ENCODE measurements at regions not wholly inside any gene's neighbourhood (a gene's known extent, or its start where the extent isn't known, plus 50 kb on each side); places are given as distances from the start of the nearest gene placed in this dataset.
"Not testable (repeated sequence)": the region's sequence is repeated elsewhere in the genome, so short reads cannot be mapped to it uniquely, and the experiment has no call there.

DNA sequence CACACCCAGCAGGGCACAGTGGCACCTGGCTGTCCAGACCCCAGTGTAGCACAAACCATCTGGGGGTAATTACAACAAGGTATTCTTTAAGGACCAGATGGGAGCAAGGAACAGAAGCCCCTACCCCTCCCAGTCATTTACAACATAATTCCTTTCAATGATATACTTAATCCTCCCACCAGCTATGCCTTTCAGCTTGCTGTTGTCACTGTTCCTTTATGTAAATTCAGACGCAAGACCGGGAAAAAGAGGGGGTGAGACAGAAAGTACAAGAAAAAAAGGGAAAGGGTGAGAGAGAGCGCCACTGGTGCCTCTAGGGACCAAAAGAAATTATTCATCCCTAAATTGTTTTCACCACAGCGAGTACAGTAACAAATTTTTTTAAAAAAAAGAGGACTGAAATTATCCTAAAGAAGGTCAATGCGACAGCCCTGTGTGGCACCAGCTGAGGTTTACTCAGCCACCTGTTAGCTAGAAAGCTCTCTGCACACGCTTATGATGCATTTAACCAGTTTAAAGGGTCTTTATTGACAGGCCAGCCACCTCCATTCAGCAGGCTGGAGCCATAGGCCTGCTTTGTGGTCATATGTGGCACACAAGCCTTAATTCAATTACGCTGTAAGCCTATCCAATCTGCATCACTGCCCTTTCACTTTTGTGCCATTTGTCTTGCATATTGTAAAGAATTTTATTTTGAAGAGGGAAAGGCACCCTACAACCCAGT lies 210.2 kb upstream of the ISL1 start:
- no peak for DNase-seq

DNA sequence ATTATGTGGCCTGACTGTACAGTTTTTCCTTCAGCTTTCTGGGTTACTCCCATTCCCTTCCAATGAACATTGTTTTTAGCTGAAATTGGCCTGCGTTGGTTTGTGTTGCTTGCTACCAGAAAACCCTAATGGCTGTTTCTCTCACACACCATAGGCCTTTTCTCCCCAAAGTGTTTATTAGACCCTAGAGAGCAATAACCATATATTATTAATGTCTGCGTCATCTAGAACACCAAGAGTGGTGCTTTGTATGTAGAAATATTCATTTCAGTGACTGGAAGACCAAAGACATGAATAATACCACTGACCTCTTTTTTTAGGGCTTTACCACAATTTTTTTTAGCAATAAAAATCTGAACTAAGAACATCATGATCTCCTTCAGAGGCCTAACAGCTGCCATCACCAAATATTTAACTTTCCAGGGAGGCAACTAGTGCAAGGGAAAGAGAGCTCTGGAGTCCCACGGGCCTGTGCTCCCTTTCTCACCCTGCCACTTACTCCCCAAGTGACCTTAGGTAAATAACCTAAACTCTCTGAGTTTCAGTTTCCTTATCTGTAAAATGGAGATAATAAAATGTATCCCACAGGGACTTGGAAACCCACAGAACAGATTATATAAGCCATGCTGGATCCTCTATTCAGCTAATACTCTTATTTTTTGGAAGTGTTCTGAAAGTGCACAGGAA lies 201.9 kb upstream of the ISL1 start:
- DNase-seq = no peak

DNA sequence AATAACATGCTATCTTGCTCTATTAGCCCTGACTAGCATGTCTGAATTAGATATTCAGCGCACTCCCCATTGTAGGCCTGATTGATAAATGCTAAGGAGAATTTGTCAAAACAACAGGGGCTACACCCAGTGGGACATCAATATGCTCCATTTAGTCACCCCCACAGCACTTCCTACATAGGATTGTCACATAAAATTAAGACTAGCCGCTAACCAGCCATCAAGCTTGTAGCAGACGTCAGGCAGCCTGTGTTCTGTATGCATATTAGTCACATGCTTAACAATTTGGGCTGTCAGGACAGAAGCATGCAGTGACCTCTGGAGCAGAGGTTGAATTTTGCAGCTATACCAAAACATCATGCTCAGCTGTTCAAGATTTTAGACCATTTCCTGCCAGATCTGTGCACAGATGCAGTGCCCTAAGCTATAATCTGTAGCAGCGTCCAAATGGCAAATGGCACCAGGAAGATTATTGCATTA lies 197.4 kb upstream of the ISL1 start:
- DNase-seq = no peak

DNA sequence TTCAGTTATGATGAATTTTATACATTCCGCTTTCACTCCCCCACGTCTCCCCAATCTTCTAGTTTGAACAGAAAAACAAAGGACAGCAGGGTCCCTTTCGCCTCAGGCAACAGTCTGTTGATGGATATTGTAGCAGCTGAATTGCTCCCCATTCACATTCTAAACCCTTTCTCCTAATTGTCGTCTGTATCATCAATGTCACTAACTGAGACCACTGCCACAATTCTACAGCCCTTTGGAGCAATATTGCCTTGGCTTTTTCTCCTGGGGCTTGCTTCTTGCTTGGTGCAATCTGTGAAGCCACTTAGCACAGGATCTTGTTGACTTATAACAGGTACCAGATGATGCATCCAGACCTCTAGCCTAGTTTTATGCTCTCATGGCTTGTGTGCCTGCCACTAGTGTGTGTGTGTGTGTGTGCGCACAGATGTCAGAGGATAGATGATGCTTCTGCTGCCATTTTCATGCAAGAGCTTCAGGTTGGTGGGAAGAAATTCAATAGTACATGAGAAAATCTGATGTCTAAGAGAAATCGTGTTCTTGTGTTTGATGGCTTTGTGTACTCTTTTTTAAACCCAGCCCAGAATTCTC lies 195.2 kb upstream of the ISL1 start:
- no peak for DNase-seq

DNA sequence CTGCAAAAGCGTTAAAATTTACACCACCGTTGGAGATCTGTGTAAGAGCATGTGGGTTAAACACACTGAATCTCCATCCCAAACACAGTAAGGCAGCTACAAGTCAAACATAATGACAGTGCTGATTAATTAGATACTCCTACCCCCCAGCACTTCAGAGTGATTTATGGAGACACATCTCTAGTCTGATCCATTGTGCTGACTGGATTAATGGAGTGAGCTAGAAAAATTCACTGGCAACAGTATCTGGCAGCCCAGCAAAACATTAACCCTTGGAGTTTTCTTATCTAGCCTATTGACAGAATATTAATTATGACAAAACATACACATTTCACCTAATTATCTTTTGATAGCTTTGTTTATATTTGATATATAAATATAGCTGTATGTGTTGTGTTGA lies 188.6 kb upstream of the ISL1 start:
- DNase-seq = no peak

DNA sequence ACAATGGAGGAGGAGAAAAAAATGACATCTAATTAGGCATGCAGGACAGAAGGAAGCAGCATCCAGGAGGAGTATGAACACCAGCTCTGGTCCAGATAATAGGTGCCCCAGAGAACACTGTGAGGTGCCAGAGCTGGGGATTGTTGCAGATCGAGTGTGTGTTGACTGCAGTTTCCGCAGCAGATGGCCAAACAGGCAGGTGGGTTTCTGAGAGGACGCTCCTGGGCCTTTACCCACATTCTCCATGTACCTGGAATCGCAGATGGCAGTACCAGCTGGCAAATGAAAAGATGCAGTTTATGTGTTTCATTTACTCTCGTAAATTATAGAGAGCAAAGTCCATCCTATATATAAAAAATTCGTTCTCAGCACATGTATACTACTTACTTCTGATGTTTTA lies 182.2 kb upstream of the ISL1 start:
- no peak for DNase-seq

DNA sequence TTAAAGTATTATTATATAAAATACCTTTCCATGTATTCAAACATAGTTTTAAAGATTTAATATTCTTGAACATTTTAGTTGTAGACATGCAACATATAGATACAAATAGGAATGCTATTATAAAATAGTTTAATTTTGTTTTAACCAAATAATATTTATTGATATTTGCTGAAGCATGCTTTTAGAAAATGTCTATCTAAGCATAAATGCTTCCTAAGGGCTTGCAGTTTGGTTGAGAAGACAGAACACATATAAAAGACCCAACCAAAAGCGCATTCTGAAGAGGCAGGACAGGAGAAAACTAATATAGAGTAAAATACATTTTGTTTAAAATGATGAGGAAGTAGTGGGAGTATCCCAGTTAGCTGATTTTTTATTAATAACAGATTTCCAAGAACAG lies 181.5 kb upstream of the ISL1 start:
- no peak for DNase-seq

DNA sequence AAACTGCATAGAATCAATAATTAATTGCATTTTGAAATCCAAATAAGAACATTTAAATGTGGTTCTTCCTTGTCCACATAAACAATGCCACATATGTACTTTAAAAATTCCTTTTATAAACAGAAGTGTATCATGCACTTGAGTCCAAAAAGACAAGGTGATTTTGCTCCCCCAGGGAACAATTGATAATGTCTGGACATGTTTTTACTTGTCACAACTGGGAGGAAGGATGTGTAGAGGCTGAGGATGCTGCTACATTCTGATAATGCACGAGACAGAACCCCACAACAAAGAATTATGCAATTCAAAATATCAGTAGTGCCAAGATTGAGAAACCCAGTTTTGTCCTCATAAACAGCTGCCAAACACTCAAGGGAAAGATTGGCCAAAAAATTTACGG lies 181.1 kb upstream of the ISL1 start:
- no peak for DNase-seq

DNA sequence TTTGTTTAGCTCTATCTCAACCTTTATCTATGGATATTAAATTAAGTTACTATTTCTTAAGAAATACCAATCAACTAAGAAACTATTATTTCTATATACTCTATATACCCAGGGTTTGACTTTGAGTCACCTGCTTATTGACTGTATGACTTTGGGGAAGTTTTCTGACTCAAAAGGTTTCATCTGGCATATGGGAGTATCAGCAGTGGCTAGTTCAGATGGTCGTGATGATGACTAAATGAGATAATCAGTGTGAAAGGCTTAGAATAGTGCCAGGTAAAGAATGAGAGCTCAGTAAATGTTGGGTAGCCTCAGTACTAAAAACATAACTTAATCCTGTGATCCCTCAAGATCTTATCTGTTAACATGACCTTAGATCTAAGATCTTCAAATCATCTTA lies 179.7 kb upstream of the ISL1 start:
- DNase-seq = no peak

DNA sequence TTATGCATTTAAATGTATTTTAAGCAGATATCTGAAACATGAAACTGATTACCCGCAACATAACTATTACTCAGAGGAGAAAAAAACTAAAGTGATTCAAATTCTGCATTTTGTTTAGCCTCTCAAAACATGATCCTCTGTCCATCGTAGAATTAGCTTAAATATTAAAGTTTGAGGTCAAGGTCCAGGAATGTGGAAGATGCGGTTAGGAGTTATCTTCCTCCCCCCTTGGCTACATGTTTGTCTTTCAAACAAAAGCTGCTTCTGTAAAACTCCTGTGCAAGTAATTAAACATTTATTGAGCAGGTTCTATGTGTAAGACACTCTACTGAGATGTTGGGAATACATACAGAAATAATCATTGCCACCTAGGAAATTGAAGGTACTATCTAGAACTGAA lies 175.0 kb upstream of the ISL1 start:
- DNase-seq = no peak

DNA sequence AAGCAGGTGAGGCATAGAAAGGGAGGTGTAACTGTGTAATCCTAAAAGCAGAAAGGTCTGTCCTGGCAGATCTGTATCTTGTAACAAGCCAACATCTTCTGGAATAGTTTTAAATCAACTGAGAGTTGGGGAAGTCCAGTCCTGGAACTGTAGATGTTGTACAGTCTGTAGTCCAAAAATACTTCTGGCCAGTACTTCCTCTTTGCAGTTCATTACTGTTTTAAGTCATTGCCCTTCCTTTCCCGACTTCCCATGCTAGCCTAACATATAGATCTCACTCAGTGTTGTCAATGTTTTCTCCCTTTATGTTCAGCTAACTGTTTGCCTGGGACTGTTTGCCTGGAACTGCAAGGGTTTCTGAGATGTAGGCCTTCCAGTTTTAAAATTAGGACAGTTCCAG lies 168.5 kb upstream of the ISL1 start:
- DNase-seq = no peak

DNA sequence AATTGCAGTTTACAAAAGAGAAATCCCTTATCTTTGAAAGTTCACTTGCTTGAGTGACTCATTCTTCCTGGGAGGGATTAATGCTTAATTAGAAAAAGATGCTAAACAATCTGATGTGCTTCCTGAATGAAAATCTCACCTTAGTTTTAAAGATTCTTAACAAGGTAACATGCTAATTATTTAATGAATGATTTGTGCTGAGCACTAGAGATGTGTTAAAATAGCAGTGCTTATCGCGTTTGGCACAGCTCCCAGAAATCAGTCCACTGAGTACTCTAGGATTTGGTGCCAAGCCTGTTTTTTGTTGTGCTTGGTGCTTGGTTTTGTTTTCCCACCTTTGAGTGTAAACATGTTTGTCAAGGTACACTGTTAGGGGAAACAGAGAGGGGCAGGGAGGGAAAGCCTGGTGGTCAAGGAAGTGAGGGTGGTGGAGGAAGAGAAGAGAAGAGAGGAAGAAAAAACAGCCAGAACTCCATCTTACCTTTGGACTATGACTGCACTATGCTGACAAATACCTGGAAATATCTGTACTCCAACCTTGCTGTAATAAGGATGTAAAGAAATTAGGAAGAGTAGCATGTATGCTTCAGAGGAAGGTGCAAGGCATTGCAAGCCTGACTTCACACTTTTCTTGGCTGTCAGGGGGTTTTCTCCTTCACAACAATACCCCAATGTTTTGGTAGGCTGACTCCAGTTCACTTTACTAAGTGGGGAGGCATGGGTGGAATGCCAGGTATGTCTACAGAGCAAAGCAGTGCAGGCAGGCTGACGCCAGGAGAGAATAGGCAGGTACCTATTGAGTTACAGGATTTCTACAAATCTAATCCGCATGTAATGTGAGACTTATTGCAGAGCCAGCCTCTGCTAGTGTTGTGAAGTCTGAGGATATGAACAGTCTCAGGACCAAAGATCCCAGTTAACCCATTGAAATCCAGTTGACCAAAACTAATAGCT lies 157.2 kb upstream of the ISL1 start:
- DNase-seq = no peak

DNA sequence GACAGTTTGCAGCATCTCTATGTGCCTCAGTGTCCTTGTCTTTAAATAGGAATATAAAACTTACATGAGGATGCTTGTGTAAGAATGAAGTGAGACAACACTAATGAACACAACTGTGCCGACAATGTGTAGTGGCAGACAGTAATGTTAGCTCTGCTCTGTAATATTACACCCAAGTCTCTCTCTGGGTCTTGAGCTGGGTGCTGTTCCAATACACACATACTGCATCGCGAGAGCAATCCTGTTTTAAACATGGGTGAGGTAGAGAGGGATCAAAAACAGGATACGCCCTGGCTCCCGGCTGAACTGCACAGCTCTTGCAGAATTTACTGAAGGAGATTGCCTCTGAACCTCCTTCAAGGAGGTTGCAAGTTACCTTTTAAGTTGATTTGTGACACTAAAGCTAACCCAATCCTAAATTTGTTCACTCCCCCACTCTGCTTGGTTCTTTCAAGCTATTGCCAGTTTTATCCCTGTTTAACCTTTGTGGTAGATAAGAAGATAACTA lies 155.2 kb upstream of the ISL1 start:
- DNase-seq = no peak

DNA sequence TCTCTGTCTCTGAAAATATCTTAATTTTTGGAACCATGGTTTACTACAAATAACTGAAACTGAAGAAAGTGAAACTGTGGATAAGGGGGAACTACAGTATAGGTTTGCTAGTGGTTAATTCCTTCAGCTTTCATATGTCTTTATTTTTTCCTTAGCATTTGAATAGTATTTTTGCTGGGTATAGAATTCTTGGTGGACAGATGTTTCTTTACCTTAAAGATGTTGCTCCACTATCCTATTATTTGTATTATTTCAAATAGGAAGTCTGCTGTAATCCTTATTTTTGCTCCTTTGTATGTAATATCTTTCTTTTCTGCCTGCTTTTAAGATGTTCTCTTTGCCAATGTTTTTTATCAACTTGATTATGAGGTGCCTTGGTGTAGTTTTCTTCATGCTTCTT lies 152.9 kb upstream of the ISL1 start:
- DNase-seq = no peak

DNA sequence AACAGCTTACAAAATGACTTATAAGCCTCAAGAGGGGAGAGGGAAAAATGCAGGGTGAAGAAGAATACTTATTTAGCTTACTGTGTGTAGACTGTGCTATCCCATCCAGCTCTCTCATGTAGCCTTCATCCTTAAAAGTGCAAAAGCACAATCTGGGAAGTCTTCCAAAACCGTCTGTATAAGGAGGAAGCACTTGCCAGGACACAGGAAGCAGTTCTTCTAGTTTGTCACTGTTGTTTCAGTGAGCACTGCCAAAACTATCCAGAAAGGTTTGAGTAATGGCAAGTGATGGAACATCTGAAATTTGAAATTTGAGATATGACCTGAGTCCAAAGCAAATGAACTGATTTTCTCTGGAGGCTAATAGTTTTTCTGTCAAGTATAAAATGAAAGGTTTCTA lies 140.8 kb upstream of the ISL1 start:
- DNase-seq = no peak

DNA sequence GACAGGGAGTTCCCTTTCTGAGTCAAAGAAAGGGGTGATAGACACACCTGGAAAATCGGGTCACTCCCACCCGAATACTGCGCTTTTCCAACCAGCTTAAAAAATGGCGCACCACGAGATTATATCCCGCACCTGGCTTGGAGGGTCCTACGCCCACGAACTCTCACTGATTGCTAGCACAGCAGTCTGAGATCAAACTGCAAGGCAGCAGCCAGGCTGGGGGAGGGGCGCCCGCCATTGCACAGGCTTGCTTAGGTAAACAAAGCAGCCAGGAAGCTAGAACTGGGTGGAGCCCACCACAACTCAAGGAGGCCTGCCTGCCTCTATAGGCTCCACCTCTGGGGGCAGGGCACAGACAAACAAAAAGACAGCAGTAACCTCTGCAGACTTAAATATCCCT lies 132.3 kb upstream of the ISL1 start:
- not testable (repeated sequence) for DNase-seq

DNA sequence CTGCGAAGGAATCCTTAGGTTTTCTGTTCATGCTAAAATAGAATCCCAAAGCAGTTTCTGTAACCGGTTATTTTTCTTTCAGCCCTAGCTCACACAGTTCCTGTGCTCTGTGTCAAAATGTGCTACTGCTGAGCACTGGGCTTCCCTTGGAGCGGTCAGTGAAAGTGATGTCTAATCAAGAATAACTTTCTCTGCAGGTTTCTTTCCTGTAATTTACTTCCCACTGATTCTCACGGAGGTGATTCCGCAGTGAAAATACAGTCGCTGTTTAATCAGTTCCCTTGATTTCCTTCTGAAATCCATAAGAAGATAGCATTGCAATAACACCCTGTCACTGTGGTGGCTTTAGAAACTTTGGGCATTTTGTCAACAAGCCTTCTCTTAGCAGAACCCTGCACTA lies 112.0 kb upstream of the ISL1 start:
- no peak for DNase-seq

DNA sequence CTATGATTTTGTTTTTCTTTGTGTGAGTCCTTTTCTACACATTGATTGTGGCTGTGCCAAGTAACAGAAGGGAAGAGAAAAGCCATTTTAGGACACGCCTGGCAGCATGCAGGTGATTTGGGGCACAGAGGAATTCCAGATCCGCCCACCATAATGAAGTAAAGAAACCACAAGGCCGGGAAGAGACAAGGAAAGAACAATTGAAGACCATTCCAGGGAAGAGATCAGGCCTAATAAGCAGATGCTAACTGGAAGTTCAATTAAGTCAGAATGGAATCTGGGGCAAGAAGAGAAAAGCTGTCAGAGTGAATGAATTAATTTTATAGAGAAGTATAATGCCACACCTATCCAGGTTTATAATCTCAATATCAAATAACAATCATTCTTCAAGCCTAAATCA lies 110.2 kb upstream of the ISL1 start:
- DNase-seq = no peak

DNA sequence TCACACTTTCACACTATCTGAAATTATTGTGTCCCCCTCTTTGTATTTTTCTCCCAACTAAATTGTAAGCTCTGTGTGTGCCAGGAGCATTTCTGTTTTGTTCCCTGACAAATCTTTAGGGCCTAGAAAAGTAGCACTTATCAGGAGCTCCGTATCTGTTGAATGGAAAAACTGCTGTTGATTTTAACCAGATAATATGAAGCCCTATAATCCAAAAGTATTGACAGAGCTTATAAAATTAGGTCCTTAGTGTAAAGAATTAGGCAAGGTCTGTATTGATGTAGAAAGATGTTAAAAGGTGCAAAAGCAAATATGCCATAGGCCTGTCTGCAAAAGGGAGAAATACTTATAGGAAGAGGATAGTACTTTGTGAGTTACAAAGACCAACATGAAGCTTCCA lies 109.4 kb upstream of the ISL1 start:
- no peak for DNase-seq

DNA sequence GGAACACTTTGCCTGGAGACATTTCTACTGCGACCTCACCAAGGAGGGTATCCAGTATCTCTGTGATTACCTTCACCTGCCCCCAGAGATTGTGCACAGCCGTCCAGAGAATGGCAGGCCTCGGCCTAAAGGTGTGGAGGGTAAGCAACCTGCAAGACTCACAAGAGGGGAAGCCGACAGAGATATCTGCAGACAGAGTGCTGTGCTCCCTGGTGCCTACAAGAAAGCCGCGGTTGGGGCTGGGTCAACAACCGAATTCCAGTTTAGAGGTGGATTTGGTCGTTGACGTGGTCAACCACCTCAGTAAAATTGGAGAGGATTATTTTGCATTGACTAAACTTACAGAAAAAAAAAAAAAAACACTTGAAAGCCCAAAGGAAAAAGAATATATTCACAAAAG lies 107.8 kb upstream of the ISL1 start:
- DNase-seq = no peak

DNA sequence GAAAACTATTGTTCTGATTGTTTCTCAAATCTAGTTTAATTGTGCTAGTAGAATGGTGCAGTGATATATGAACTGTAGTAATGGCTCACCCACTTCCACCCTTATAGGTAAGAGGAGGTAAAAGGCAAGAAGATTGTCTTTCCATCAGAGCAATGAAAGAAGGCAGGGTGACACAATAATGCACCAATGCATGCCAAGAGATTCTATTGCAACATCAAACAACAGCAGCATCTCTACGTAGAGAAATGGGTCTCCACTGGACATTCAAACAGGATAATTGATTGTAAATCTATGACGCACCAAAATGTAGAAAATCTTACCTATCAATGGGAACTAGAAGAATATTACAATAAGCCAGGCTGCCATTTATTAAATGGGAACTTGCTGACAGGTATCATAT lies 107.0 kb upstream of the ISL1 start:
- DNase-seq = no peak

DNA sequence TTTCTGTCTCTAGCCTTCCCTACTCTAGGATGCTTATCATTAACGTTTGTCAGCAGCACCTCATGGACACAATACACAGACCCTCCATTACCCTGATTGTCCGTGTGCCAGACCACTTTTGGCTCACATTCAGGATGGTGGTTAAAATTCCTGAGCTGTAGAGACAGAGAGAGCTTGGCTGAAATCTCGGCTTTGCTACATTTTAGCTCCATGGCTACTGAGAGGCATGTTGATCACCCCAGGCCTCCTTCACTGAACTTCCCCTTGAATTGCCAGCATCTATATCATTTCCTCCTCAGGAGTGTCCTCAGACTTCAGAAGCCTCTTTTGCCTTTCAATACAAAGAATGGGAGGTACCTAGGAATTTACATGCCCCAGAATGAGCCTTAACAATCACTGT lies 104.7 kb upstream of the ISL1 start:
- no peak for DNase-seq
